HG02943 (cell line): ENCODE measurements at regions not wholly inside any gene's neighbourhood (a gene's known extent, or its start where the extent isn't known, plus 50 kb on each side); places are given as distances from the start of the nearest gene placed in this dataset.

Experiments
- ATAC-seq: cut with Tn5 transposase; IDR thresholded peaks from one replicate; pipeline ENCODE4 v1.9.1; 2021; ENCODE audit warnings: mild to moderate bottlenecking, low read depth, moderate library complexity; ENCODE audit not compliant: unreplicated experiment

- no peak for ATAC-seq
Observed at GRCh38 chr9:91119142-91119541, 242.6 kb downstream of the AUH start.

GRCh38 chr9:91119679-91120078 lies 242.0 kb downstream of the AUH start:
- no peak for ATAC-seq

GRCh38 chr9:91120200-91120599 lies 241.5 kb downstream of the AUH start:
- no peak for ATAC-seq

DNA sequence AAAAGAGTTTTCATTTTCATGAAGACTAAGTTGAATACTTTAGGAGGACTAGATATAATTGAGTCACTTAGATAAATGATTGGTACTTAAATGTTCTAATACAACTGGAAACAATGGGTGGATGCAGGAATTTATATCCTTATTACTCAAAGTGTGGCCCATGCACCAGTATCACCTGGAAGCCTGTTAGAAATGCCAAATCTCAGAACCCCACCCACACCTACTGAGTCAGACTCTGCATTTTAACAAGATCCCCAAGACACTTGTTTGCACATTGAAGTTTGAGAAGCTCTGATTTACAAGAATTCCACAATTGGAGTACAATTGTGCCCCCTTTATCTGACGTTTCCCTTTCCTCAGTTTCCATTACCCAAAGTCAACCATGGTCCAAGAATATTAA lies 239.0 kb downstream of the AUH start:
- ATAC-seq = no peak

- ATAC-seq = no peak
Observed at GRCh38 chr9:91126761-91127445, 234.8 kb downstream of the AUH start.

GRCh38 chr9:91127653-91128052 lies 234.1 kb downstream of the AUH start:
- no peak for ATAC-seq

GRCh38 chr9:91130796-91131318 lies 230.9 kb downstream of the AUH start:
- ATAC-seq = no peak

GRCh38 chr9:91131433-91131839 lies 230.3 kb downstream of the AUH start:
- ATAC-seq = no peak

DNA sequence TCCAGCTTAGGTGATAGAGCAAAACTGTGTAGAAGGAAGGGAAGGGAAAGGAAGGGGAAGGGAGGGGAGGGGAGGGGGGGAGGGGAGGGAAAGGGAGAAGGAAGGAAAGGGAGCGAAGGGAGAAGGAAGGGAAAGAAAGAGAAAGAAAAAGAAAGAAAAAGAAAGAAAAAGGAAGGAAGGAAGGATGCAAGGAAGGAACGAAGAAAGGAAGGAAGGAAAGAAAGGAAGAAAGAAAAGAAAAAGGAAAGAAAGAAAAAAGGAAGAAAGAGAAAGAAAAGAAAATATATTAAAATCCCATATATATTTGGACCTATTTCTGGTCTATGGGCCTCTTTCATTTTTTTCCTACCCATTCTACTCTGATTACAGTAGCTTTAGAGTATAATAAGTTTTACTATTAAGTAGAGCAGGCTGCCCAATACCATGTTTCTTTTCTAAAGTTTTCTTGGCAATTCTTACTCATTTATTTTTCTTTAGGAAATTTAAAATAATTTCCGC lies 229.1 kb downstream of the AUH start:
- ATAC-seq = no peak

DNA sequence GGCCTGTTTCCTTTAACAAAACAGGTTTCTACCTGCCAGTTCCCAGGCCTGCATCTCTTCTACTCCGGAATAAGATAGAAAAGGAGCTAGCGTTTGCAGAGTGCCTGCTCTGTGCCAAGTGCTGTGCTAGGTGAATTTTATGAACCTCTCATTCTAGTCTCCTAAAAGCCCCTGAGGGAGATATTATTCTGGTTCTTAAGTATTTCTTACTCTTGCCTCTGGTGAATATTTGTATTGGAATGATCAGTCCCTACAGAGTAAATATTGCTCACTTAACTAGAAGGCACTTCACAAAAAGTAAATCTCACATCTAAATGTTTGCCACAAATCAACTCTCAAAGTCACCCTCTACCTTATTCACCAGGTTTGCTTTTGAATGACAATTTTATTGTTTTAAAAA lies 227.1 kb downstream of the AUH start:
- ATAC-seq = no peak

- no peak for ATAC-seq
Observed at GRCh38 chr9:91137391-91137790, 224.3 kb downstream of the AUH start.

DNA sequence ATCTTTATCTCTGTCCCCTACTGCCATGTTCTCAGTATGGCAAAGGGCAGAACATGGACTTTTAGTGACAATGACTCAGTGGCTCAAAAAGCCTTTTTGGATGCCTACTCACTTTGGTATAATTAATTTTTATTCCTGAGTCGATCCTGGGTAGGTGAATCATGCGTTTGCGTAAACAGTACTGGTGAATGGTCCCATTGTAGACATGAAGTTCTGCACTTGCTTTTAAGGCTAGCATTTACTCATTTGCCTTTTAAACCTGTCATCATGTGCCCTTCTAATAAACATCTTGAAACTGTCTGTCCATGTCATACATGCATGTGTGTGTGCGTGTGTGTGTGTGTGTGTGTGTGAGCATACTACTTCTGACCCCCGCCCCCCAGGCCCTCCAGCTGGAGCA lies 223.0 kb downstream of the AUH start:
- ATAC-seq = no peak

DNA sequence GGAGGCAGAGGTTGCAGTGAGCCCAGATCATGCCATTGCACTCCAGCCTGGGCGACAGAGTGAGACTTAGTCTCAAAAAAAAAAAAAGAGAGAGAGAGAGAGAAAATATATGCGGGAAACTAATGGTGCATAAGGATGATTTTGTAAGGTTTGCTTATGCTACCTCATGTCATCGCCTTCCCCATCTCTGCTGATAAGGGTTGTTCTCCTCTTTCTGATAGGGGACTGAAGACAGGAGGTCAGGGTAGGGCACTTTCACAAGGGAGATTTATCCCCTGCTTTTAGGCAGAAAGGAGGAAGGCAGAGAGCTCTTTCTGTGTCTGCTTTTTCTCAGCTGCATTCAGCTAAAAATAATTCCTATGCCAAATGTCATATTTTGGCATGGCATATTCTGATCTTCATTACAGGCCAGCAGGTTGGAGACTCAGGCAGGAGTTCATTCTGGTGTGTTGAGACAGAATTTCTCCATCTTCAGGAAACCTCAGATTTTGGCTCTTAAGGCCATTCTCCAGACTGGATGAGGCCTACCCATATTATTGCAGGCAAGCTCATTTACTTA lies 220.2 kb downstream of the AUH start:
- no peak for ATAC-seq

DNA sequence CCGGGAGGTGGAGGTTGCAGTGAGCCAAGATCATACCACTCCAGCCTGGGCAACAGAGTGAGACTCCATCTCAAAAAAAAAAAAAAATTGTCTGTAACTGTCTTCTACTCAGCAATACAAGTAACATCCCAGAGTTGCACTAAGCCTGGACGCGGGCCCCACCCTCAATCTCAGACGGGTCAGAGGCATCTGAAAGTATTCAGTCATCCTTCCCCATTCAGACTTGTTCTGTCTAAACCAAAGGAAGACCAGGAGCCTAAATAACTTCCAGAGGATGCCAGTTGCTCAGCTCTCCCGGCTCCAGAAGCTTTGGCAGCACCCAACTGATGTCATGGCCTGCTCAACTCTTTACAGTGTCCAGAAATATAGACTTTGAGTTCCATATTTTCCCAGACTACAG lies 218.6 kb downstream of the AUH start:
- no peak for ATAC-seq

DNA sequence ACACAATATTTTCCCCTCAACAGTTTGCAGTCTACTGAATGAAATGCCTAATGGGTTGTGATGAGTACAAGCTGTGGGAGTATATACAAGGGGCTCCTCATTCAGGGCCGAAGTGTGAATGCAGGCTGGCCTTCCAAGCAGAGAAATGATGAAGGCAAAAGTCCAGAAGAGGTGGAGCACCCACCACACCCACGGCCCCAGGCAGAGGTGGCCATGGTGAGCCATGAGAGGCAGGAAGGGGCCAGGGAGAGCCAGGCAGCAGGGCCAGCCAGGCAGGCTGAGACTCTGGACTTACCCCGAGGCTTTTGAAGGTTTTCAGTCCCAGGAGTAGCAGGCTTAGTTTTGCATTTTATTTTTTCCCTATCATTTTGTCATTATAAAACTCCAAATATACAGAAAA lies 218.1 kb downstream of the AUH start:
- ATAC-seq = no peak

- ATAC-seq = no peak
Observed at GRCh38 chr9:91144769-91145168, 216.9 kb downstream of the AUH start.

- ATAC-seq = no peak
Observed at GRCh38 chr9:91145496-91145895, 216.2 kb downstream of the AUH start.

DNA sequence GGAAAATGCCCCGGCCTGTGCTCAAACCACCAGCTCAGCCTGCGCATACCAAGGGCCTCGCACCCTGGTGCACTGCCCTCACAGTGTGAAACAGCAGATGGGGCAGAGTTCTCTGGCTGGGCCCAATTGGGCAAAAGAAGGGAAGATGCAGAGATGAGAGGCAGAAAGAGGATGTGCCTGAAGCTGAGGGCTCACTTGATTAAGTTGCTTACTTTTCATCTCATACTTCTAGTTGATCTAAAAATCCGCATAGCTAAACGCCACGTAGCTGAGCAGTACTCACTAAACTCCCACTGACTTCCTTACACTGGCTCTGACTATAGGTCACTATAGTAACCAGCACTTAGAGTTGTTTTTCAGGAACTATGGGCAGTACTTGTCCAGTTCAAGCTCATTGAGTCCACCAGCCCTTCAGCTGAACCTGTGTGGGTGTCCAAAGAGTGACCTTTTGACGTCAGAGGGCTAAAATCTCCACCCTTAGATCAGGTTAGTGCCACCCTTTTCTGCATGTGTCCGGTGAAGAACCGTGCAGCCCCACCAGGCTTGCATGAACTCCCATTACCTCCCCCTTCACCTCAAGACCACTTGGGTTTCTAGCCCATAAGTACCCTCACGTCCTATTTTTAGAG lies 215.2 kb downstream of the AUH start:
- ATAC-seq = no peak

- no peak for ATAC-seq
Observed at GRCh38 chr9:91147079-91147708, 214.5 kb downstream of the AUH start.

- no peak for ATAC-seq
Observed at GRCh38 chr9:91148306-91148705, 213.4 kb downstream of the AUH start.

- ATAC-seq = no peak
Observed at GRCh38 chr9:91150273-91150997, 211.3 kb downstream of the AUH start.
